DMS153 treated with DMSO at 0.1 percent for 48 hours (cell line): ENCODE measurements at regions not wholly inside any gene's neighbourhood (a gene's known extent, or its start where the extent isn't known, plus 50 kb on each side); places are given as distances from the start of the nearest gene placed in this dataset.

Experiments used
- DNase-seq: peaks from one replicate; lab custom pipeline; 2025; ENCODE audit not compliant: unreplicated experiment; lab: John Stamatoyannopoulos, UW

DNA sequence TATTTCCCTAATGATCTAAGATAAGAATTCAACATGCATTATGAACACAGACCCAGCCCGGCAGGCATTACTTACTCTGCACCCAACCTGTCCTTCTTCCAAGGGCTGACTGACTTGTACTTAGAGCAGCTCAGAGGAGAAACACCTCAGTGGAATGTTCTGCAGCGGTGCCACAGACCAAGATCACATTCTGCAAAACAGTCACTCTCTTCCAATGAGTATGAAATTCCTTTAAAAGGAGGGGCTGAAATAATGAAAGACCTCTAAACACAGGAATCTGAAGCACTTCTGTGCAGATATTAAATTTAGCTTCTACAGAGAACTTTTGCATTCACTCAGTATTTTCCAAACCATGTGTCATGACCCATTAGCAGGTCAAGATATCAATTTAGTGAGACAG lies 172.9 kb downstream of the ZDHHC21 start:
- no peak for DNase-seq

- no peak for DNase-seq
Observed at GRCh38 chr9:14517154-14517906, 175.9 kb downstream of the ZDHHC21 start.

DNA sequence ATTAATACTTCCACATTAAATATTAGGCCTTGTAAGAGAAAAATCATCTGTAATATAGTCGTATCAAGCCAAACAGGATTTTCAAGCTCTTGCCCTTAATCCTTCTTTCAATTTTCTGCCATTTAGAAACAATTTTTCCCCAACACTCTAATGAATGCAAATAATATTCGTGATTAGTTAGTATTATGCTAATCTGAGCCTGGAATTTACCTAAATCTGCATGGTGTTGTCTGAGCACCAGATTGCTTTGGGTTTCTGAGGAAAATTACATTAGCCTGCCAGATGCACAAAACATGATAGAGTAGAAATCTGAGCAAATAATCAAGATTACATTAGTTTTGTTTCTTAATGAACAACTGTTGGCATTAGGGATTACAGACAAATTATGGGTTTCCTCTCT lies 176.6 kb downstream of the ZDHHC21 start:
- no peak for DNase-seq

DNA sequence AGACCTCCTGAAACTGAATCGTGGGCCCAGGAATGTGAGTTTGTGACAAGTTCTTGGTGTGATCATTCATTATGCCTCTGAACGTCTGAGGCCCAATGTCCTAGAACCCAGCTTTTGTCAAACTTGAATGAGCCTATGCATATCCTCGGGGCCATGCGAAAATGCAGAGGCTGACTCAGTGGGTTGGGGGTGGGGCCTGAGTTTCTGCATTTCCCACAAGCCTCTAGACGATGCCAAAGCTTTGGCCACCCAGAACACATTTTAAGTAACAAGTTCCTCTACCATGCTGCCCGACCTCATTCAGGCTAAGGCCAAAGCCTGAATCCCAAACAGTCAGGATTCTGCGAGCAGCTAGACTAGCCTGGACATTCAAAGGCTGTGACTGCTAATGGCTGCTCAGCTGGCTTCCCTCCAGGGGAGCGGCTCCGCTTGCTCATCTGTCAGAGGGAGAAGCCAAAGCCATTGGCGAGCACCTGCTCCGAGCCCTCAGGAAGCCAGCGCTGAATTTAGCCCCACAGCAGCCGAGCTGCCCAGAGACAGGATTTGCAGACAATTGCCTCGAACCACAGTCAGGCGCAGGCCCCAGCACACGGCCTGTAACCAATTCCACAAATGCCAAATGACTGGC lies 177.5 kb downstream of the ZDHHC21 start:
- DNase-seq = peak; percentile 29

DNA sequence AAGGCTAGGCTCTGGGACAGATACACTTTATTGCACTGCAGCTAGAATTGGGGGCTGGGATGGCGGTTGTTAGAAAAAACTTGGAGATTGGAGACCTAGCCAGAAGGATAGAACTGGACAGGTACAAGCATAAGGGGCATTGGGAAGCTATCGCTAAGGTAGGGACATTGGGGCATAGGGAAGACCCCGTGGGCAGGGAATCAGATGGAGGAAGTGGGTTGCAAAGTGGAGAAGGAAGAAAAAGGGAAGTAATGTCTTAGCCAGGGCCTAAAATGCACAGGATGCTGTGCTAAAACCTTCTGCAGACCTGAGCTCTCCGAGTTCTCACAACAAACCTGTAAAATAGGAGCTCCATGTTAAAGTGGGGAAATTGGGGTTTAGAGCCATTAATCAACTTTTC lies 178.2 kb downstream of the ZDHHC21 start:
- no peak for DNase-seq

DNA sequence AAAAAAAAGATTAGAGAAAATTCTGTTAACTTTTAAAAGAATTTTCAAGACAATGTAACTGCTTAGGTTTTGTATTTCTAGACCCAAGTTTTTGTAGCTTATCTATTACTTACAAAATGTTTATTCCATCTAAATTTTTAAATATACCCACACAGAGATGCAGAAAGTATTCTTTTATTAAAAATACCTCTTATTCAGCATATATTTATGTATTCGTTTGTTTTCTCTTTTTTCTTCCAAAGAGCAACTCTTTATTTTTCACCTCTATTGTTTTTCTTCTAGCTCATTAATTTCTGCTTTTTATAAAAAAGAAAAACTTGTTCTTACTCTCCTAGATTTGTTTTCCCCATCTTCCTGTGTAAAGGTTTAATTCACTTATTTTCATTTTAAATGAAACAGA lies 180.3 kb downstream of the ZDHHC21 start:
- no peak for DNase-seq

DNA sequence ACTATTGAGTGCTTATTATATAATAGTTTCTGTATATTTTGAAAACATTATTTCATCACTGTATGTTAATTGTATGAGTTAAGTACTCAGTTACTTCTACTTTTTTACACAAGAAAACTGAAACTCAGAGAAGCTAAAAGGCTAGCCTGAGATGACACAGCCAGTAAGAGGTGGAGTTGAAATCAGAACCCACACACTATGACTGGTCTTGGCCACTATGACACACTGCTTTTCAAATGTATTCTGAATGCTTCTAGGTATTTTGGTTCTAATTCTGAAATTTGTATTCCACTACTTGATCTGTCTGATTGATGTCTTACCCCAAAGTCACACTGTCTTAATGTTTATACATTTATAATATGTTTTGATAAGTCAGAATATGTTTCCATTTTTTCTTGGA lies 181.8 kb downstream of the ZDHHC21 start:
- DNase-seq = no peak

DNA sequence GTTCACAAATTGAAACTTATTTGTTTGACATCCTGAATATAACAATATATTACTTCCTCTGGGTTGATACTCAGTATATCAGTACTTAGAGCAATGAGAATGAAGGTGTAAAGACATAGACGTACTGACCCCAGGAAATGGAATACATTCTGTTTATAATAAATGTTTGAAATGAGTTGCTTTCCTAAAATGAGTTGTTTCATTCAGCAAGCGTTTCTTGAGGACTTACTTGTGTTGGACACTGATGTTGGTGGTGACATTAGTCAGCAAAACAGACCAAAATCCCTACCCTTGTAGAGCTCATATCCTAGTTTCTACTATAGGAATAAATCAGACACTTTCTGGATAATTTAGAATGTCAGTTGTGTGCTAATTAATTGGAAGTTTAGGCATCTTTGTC lies 184.3 kb downstream of the ZDHHC21 start:
- DNase-seq = no peak

DNA sequence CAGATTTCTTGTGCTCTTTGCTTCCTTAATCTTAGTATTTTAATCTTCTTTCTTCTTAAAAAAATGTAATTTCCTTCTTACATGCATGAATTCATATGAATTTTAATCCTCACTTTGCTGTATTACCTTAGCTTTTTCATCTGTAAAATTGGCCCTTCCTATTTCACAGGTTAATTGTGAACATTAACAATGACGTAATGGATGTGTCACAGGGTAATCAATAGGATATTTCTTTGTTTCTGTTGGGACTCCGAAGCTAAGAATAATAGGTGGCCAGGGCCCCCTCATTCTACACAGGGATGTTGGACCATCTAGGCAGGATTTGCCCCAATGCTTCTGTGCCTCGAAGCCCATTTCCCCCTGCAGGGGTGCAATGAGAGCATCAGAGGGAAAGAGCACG lies 187.4 kb upstream of the NFIB start:
- no peak for DNase-seq

DNA sequence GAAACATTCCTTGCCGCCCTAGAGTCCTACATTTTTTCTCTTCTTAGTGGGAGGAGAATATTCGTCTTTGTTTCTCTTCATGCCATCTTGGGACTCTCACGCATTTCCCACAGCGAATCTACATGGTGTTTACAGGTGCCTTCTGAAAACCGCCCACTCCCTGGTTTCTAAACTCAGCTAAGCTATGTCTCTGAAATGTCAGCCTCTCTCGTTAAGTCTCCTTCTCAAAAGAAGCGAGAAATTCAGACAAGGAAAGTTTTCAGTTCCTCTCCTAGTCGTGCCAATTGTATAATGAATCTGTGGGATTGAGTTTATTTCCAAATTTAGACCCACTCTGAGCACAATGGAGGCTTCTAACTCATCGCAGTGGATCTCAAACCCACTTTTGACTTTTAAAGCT lies 186.8 kb upstream of the NFIB start:
- no peak for DNase-seq

- DNase-seq = no peak
Observed at GRCh38 chr9:14499976-14500375, 186.0 kb upstream of the NFIB start.

DNA sequence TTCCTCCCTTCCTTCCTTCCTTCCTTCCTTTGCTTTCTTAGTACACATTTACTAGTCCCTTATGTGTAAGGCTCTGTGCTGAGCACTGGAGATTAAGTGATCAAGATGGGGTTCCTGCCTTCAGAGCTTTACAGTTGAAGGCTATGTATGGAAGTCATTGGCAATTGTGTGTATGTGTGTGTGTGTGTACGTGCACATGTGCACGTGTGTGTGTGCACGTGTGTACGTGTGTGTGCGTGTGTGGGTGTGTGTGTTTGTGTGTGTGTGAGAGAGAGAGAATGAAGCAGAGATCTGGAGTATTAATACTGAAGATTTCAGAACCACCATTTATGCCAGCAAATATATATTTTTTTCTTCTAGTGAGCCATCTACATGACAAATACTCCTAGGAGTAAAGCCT lies 184.9 kb upstream of the NFIB start:
- no peak for DNase-seq

- DNase-seq = no peak
Observed at GRCh38 chr9:14497476-14497875, 183.5 kb upstream of the NFIB start.

DNA sequence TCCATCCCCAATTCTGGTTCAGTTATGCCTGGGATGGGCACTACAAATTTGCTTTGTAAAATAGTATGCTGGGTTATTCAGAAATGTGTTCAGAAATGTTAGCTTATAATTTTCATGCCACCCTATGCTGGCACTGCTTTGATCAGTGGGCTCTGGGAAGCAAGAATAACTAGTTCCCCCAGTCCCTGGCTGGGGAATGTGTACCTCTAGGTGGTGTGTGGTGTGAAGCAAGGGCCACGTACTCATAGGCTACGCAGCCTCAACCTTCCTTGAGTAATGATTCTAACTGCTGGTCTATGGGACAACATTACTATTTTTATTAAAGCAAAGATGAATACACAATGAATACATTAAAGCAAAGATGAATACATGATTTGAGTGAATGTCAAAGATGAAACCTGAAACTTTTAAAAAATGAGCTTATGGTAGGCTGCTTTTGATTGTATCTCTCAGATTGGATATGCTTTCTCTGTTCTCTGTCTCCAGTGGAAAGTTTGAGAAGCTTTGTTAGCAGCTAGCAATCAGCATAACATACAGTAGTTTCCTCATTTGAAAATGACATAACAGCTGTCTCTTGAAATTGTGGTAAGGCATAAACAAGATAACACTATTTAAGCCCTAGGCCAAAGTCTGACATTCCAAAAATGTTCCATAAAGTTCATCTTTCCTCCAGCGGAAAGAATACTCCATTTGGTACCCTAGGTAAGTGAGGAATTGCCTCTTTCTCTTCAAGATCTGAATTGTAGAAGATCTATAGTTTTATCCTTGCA lies 174.7 kb upstream of the NFIB start:
- no peak for DNase-seq

DNA sequence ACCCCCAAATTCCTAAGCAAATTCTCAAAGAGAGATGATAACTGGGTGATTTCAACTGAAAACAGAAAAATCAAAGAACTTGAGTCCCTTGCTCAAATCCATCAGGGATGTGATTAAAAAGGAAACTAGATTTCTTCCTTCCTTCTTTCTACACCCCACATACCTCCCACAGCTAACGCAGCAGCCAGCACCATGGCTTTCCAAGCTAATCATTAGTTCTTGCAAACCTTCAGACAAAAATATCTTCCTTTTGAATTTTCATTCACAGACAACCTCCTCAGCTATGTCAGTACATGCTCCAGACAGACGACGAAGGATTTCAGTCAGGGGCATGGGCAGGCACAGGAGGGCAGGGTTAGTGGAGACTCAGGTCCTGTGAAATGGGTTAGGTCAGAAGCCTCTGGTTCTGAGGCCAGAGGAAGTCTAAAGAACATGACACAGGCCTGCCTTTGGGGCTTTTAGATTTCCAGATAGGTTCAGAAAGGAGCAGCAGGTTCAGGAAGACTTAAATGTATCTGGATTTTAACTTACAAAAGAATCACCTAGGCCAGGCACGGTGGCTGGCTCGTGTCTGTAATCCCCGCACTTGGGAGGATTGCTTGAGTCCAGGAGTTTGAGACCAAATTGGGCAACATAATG lies 173.7 kb upstream of the NFIB start:
- no peak for DNase-seq

GRCh38 chr9:14485366-14485765 lies 171.4 kb upstream of the NFIB start:
- no peak for DNase-seq

GRCh38 chr9:14482856-14483255 lies 168.9 kb upstream of the NFIB start:
- no peak for DNase-seq

DNA sequence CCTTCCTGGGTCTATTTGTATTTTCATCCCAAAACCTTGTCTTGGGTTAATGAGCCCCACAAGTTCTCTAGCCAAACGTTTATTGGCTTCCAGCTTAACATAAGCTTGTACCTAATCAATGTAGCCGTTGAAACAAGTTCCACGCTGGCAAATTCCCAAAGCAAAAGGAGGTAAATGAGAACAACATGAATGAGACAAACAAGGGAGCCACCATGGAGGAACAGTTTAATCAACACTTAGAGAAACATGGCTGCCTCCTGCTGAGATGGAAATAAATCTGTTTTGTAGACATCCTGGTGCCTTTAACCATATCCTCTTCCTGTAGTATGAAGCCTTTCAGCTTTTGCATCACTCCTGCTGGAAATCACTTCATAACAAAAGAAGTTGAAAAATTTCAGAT lies 166.6 kb upstream of the NFIB start:
- peak; percentile 22 for DNase-seq

DNA sequence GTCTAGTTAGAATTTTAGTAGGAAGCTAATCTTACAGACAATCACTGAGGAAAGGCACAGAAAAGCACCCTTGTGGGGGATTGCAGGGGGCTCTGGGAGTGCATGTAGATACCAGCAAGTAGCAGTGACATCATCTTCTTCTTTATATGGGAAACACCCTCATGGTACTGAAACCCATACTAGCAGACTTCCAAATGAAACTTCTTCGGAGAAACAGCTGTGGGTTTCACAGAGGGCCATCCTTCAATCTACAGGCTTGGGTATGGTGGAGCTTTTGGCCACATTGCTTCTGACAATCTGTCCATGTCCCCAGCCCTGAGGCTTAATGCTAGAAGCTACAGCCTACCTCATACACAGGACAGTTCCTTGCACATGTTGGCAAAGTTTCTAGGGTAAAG lies 165.2 kb upstream of the NFIB start:
- DNase-seq = no peak

- DNase-seq = no peak
Observed at GRCh38 chr9:14478175-14479162, 164.5 kb upstream of the NFIB start.

DNA sequence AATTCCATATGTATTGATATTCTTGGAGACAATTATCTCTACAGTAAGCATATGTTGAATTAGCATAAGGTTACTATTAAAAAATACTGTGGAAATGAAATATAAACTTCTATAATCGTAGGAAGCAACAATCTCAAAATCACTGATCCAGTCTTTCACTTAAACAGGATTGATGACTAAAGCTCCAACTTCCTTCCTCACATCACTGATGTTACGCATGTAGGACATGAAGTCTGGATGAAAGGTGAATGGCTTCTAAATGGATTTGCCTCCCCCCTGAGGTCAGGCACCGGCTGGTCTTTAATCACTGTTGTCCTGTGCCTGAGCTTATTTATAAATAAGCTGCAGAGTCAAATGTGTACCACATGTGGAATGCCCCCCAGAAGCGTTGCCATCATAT lies 157.1 kb upstream of the NFIB start:
- no peak for DNase-seq
